NCI-H2196 (cell line): ENCODE measurements at regions not wholly inside any gene's neighbourhood (a gene's known extent, or its start where the extent isn't known, plus 50 kb on each side); places are given as distances from the start of the nearest gene placed in this dataset.

Source experiments
- DNase-seq: peaks from one replicate; lab custom pipeline; 2025; ENCODE audit not compliant: unreplicated experiment; lab: John Stamatoyannopoulos, UW

- no peak for DNase-seq
Observed at GRCh38 chr10:43772171-43772570, 123.5 kb upstream of the ZNF32 start.

- no peak for DNase-seq
Observed at GRCh38 chr10:43771675-43772074, 123.0 kb upstream of the ZNF32 start.

GRCh38 chr10:43765516-43765915 is 116.8 kb upstream of the ZNF32 start:
- DNase-seq = no peak

DNA sequence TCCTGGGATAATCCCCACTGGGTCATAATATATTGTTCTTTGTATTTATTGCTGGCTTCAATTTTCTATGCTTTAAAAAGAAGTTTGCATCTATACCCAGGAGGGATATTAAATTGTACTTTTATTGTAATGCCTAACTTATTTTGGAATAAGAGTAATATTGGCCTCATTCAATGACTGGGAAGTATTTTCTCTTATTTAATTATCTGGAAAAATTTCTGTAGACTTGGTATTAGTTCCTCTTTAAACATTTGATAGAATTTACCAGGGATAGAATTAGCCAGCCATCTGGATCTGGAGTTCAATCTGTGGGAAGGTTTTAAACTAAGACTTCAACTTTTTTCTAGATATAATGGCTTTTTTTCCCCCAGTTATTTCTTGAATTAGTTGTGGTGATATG is 115.2 kb upstream of the ZNF32 start:
- no peak for DNase-seq

DNA sequence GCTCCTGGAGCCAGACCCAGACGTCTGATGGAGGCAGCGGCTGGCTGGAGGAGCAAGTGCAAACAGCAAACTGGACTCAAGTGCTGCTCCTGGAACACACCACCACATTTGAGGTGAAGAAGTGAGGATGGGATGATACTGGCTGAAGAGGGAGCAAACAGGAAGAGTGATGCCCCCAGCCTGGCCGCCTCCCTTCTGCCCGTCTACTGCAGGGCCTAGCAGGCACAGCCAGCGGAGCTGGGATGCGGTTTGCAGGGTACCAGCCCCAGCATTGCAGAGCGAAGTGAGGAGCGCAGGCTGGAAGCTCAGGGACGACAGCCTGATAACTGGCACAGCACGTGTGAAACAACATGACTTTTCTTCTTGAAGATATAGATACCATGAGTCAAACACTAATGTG is 111.8 kb upstream of the ZNF32 start:
- no peak for DNase-seq

- no peak for DNase-seq
Observed at GRCh38 chr10:43759216-43759615, 110.5 kb upstream of the ZNF32 start.

DNA sequence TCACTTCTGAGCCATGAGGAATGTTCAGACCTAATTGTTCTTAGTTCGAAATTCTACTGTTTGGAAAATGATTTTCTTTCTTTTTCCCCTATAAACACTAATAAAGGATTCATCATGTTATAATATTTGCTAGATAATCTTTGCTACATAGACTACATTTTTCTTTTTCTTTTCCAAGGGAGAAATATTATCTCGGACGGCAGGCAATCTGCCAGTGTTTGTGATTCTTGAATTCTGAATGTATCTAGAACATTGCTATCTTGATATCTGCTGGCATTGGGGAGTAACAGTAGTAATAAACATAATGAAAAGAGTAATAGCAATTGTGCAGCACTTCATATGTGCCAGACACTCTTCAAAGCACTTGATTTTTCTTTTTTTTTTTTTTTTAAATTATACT is 107.7 kb upstream of the ZNF32 start:
- no peak for DNase-seq

GRCh38 chr10:43754569-43755260 is 106.0 kb upstream of the ZNF32 start:
- DNase-seq = no peak

DNA sequence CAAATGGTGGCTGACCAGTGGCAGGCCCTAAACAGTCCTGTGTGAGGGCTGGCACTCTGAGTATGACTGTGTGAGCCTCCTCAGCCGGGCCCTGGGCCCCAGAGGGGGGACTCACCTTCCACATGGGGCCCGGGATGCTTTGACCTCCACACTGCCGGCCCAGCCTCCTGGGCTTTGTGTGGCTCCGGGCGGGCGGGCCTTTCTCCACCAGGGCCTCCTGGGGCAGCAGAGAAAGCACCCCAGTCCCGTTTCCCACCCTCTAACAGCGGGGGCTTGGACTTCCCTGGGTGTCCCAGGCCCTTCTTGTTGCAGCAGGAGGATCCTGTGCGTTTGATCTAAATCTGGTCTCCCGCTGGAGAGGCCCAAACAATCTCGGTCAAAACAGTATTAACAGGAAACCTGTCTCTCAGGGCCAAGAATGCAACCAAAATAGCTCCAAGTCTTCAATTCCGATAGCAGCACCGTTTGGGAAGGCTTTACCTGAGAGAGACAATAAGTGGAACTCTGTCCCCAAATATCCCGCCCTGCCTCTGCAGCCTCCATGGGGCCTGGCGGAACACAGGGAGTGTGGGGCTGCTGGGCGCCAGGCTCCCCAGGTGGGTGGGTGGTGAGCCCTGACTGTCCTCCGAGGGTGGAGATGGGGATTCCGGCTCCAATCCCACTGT is 104.8 kb upstream of the ZNF32 start:
- no peak for DNase-seq

DNA sequence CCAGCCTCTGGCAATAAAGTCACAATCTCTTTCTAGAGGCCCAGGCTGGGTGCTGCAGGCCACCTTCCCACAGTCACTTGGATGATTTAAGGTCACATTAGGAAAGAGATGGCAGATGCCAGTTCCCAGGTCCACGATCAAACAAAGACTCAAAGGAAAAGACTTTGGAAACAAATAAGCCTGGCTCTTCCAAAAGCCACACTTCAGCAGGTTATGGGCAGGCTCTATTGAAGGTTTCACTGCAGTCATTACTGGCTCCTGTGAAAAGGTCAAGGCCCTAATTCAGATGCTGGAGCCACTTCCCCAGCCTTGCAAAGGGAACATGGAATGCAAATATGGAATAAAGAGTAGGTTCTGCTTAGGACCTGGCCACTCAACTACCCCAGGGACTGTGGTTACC is 104.0 kb upstream of the ZNF32 start:
- no peak for DNase-seq

DNA sequence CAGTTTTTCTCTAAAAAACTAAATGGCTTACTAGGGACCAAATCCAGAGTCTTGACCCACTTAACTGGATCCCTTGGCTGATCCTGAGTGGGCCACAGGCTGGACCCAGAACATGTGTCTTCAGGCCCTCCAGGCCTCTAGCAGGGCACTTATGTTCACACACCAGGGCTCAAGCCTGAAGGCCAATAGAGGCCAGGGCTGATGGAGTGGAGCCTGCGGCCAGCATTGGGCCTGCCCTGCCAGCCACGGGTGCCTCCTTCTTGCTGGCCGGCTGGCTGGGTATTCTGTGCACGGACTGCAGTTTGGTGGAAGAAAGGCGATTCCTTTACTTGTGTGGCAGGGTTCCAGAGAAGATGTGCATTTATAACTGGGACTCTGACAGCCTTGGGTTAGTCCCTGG is 103.0 kb upstream of the ZNF32 start:
- DNase-seq = no peak

GRCh38 chr10:43749940-43750552 is 101.4 kb upstream of the ZNF32 start:
- DNase-seq = no peak

DNA sequence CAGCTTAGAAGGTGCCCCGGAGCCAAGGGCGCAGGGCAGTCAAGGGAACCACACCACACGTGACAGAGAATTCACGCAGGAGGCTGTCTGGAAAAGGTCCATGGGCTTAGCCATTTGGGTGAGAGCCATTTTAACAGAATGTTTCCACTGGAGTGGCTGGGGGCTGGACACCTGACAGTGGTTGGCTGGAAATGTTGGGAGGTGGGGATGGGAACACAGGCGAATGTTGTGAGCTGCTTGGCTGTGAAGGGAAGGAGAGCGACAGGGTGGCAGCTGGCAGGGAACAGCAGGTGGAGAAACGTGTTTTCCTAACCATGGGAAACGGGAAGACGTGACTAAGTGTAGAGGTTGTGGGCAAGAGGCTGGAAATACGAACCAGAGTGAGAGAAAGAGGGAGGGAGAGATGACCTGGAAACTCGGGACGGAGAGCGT is 100.5 kb upstream of the ZNF32 start:
- DNase-seq = no peak

GRCh38 chr10:43748560-43748959 is 99.9 kb upstream of the ZNF32 start:
- DNase-seq = no peak

DNA sequence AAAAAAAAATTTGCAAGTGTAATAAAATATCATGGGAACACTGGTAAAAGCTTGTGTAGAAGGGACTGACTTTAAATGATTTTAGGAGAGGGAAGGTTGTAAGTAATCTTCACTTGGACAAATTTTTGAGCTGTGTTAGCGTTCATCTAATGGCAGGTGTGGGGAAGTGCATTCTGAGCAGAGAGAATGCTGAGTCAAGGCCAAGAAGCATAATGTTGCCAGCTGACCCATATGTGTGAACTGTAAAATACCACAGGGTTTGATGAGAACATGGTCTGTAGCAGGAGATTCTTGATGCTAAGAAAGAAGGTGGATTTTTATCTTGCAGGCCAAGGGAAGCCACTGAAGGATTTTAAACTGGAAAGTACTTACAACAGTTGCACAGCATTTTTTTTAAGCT is 98.2 kb upstream of the ZNF32 start:
- no peak for DNase-seq

GRCh38 chr10:43739161-43739560 is 90.5 kb upstream of the ZNF32 start:
- DNase-seq = no peak

- DNase-seq = no peak
Observed at GRCh38 chr10:43737003-43737402, 88.3 kb upstream of the ZNF32 start.

DNA sequence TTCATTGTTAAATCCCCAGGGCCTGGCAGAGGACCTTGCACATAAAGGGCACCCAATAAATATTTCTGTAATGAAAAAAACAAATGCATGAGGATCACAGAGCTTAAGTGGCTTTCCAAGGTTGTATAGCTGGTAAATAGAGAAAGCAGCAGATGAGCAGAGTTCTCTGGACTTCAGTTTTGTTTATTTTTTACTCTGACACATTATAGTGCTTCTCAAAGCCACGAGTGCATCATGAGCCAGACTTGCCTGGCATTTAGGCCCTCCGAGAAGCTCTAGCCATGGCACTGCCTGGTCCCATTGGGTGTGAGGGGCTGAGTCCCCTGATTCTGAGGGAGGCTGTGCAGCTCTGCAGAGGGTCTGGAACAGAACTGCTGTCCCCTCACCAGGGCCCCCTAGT is 87.2 kb upstream of the ZNF32 start:
- no peak for DNase-seq

DNA sequence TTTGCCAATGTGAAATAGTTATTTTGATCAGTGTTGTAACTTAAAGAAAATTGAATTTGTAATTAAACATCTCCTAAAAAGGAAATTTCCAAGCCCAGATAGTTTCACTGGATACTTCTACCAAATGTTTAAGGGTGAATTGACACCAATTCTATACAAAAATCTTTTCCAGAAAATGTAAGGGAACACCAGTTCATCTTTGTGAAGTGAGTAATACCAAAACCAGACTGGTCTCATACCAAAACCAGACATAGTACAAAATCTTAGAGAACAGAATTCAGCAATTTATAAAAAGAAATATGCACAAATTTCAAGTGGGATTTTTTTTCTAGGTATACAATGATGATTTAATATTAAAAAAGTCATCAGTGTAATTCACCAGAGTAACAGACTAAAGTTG is 86.0 kb upstream of the ZNF32 start:
- no peak for DNase-seq

GRCh38 chr10:43731486-43731885 is 82.8 kb upstream of the ZNF32 start:
- no peak for DNase-seq

DNA sequence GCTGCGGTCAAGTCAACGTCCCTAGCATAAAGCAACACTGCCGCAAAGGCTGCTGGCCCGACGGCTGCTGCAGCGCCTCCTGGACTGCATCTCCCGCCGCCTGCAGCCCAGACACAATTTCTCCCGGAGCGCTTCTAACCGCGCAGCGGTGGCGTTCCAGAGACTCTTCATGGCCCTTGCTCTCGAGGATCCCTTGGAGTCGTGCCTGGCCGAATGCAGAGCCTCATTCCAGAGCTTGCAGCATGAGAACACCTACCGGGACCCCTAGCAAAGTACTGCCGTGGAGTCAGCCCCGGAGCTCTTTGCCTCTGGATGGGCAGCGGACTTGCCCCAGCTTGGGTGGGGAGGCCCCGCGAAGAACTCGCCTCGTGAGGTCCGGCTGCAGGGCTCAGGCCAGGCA is 79.7 kb upstream of the ZNF32 start:
- no peak for DNase-seq

DNA sequence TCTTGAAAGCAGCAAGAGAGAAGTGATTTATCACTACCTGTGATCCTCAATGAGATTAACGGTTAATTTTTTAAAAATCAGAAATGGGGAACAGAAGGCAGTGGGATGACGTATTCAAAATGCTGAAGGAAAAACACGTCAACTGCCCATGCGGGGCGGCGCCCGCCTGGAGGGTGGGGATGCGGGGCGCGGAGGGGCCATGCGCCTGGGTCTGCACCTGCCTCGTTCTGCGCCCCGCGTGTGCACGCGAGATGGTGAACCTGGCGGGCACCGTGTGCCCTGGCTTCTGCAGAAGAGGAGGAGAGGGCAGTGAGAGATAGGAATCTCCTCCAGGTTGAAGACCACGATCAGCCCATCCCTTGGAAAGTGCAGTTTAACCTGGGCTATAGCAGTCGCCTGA is 79.3 kb upstream of the ZNF32 start:
- no peak for DNase-seq

- no peak for DNase-seq
Observed at GRCh38 chr10:43715334-43715733, 66.7 kb upstream of the ZNF32 start.
